ENCODE measurements at regions not wholly inside any gene's neighbourhood (a gene's known extent, or its start where the extent isn't known, plus 50 kb on each side); places are given as distances from the start of the nearest gene placed in this dataset.
"Not testable (repeated sequence)": the region's sequence is repeated elsewhere in the genome, so short reads cannot be mapped to it uniquely, and the experiment has no call there.

- no peak for DNase-seq (ENCODE audit: low read depth in 2 of 2)
These were observed 128.8 kb upstream of the NR2F2 start for GRCh38 chr15:96201696-96202095.

GRCh38 chr15:96205588-96205987, 124.9 kb upstream of the NR2F2 start:
- not testable (repeated sequence) for DNase-seq (ENCODE audit: low read depth in 2 of 2)

- no peak for DNase-seq (ENCODE audit: low read depth in 2 of 2)
These were observed 123.0 kb upstream of the NR2F2 start for GRCh38 chr15:96207377-96208006.

GRCh38 chr15:96209285-96209735, 121.2 kb upstream of the NR2F2 start:
- DNase-seq (ENCODE audit: low read depth in 2 of 2) = no peak

GRCh38 chr15:96213045-96213444, 117.5 kb upstream of the NR2F2 start:
- DNase-seq (ENCODE audit: low read depth in 2 of 2) = no peak

- no peak for DNase-seq (ENCODE audit: low read depth in 2 of 2)
These were observed 116.6 kb upstream of the NR2F2 start for GRCh38 chr15:96213896-96214295.

GRCh38 chr15:96216481-96216880, 114.0 kb upstream of the NR2F2 start:
- DNase-seq (ENCODE audit: low read depth in 2 of 2) = not testable (repeated sequence)

GRCh38 chr15:96217983-96218382, 112.5 kb upstream of the NR2F2 start:
- no peak for DNase-seq (ENCODE audit: low read depth in 2 of 2)

GRCh38 chr15:96218623-96219455, 111.7 kb upstream of the NR2F2 start:
- no peak for DNase-seq (ENCODE audit: low read depth in 2 of 2)

GRCh38 chr15:96219681-96220080, 110.8 kb upstream of the NR2F2 start:
- no peak for DNase-seq (ENCODE audit: low read depth in 2 of 2)

GRCh38 chr15:96220657-96221056, 109.8 kb upstream of the NR2F2 start:
- DNase-seq (ENCODE audit: low read depth in 2 of 2) = no peak

- DNase-seq (ENCODE audit: low read depth in 2 of 2) = no peak
These were observed 107.5 kb upstream of the NR2F2 start for GRCh38 chr15:96222981-96223380.

GRCh38 chr15:96223939-96224338, 106.6 kb upstream of the NR2F2 start:
- DNase-seq (ENCODE audit: low read depth in 2 of 2) = no peak

GRCh38 chr15:96225642-96226259, 104.7 kb upstream of the NR2F2 start:
- DNase-seq (ENCODE audit: low read depth in 2 of 2) = no peak

GRCh38 chr15:96230526-96231181, 99.8 kb upstream of the NR2F2 start:
- no peak for DNase-seq (ENCODE audit: low read depth in 2 of 2)

GRCh38 chr15:96232335-96232734, 98.2 kb upstream of the NR2F2 start:
- no peak for DNase-seq (ENCODE audit: low read depth in 2 of 2)

GRCh38 chr15:96234109-96234892, 96.2 kb upstream of the NR2F2 start:
- no peak for DNase-seq (ENCODE audit: low read depth in 2 of 2)

GRCh38 chr15:96237002-96237401, 93.5 kb upstream of the NR2F2 start:
- DNase-seq (ENCODE audit: low read depth in 2 of 2) = no peak

- DNase-seq (ENCODE audit: low read depth in 2 of 2) = no peak
These were observed 87.7 kb upstream of the NR2F2 start for GRCh38 chr15:96242761-96243160.

GRCh38 chr15:96243701-96244100, 86.8 kb upstream of the NR2F2 start:
- no peak for DNase-seq (ENCODE audit: low read depth in 2 of 2)

GRCh38 chr15:96245252-96245651, 85.2 kb upstream of the NR2F2 start:
- no peak for DNase-seq (ENCODE audit: low read depth in 2 of 2)

Measured in stimulated activated CD4-positive, alpha-beta T cell treated with anti-CD3 and anti-CD28 coated beads, Interleukin-15, amount 100 ng/mL, for 48 hours (primary cell).